Dermis blood vessel endothelial cell (primary cell): ENCODE measurements at regions not wholly inside any gene's neighbourhood (a gene's known extent, or its start where the extent isn't known, plus 50 kb on each side); places are given as distances from the start of the nearest gene placed in this dataset.
"Not testable (repeated sequence)": the region's sequence is repeated elsewhere in the genome, so short reads cannot be mapped to it uniquely, and the experiment has no call there.

ENCODE experiments used
- DNase-seq: peaks from one replicate; pipeline ENCODE4 v3.0.0; 2010

- no peak for DNase-seq
Measured at GRCh38 chr17:53631486-53631885, 191.2 kb upstream of the KIF2B start.

GRCh38 chr17:53630638-53631037 lies 192.1 kb upstream of the KIF2B start:
- no peak for DNase-seq

- no peak for DNase-seq
Measured at GRCh38 chr17:53630115-53630514, 192.6 kb upstream of the KIF2B start.

GRCh38 chr17:53629188-53629587 lies 193.5 kb upstream of the KIF2B start:
- DNase-seq: no peak

GRCh38 chr17:53628011-53628410 lies 194.7 kb upstream of the KIF2B start:
- peak; percentile 0 for DNase-seq

- DNase-seq: peak; percentile 19
Measured at GRCh38 chr17:53627511-53627910, 195.2 kb upstream of the KIF2B start.

GRCh38 chr17:53626286-53626685 lies 196.4 kb upstream of the KIF2B start:
- DNase-seq: peak; percentile 7

- no peak for DNase-seq
Measured at GRCh38 chr17:53619025-53619424, 203.7 kb upstream of the KIF2B start.

- DNase-seq: not testable (repeated sequence)
Measured at GRCh38 chr17:53608208-53608607, 214.5 kb upstream of the KIF2B start.

- no peak for DNase-seq
Measured at GRCh38 chr17:53607475-53607874, 215.3 kb upstream of the KIF2B start.

GRCh38 chr17:53588317-53588716 lies 234.4 kb upstream of the KIF2B start:
- DNase-seq: no peak

- DNase-seq: no peak
Measured at GRCh38 chr17:53574038-53574437, 248.7 kb upstream of the KIF2B start.

- DNase-seq: peak; percentile 4
Measured at GRCh38 chr17:53571342-53571741, 251.4 kb upstream of the KIF2B start.

GRCh38 chr17:53570731-53571130 lies 252.0 kb upstream of the KIF2B start:
- peak; percentile 15 for DNase-seq

- no peak for DNase-seq
Measured at GRCh38 chr17:53560953-53561352, 261.8 kb upstream of the KIF2B start.

- no peak for DNase-seq
Measured at GRCh38 chr17:53548252-53548651, 274.5 kb upstream of the KIF2B start.

- DNase-seq: no peak
Measured at GRCh38 chr17:53543472-53543871, 279.3 kb upstream of the KIF2B start.

- DNase-seq: no peak
Measured at GRCh38 chr17:53538129-53538617, 284.6 kb upstream of the KIF2B start.

GRCh38 chr17:53527473-53527872 lies 295.3 kb upstream of the KIF2B start:
- no peak for DNase-seq

GRCh38 chr17:53525590-53525989 lies 297.1 kb upstream of the KIF2B start:
- no peak for DNase-seq

GRCh38 chr17:53516636-53517035 lies 306.1 kb upstream of the KIF2B start:
- peak; percentile 6 for DNase-seq

- DNase-seq: no peak
Measured at GRCh38 chr17:53499277-53499676, 323.4 kb upstream of the KIF2B start.

GRCh38 chr17:53496356-53496755 lies 326.4 kb upstream of the KIF2B start:
- no peak for DNase-seq

GRCh38 chr17:53492532-53492931 lies 330.2 kb upstream of the KIF2B start:
- no peak for DNase-seq

GRCh38 chr17:53490447-53490968 lies 332.2 kb upstream of the KIF2B start:
- DNase-seq: no peak
